ENCODE measurements at regions not wholly inside any gene's neighbourhood (a gene's known extent, or its start where the extent isn't known, plus 50 kb on each side); places are given as distances from the start of the nearest gene placed in this dataset.

DNA sequence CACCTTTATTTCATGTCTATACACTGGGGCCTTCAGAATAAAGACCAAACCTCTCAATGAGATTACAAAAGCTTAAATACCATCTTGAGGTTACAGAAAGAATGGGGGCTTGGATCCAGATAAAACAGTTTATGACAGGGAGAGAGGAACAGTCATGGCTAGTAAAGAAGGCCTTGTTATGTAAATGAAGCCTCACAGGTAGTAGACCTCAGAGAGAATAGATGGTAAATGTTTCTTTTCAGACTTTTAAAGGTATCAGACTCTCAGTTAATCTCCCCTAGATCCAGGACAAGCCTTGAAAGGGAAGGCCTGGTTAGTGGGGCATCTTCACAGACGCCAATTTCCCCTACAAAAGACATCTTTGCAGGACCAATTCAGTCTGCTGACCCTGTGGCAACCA, 1325.6 kb downstream of the HACE1 start:
- TF ChIP-seq POLR2A (IDR thresholded peaks at IDR 0.05): no peak
- TF ChIP-seq, protein P1, sequence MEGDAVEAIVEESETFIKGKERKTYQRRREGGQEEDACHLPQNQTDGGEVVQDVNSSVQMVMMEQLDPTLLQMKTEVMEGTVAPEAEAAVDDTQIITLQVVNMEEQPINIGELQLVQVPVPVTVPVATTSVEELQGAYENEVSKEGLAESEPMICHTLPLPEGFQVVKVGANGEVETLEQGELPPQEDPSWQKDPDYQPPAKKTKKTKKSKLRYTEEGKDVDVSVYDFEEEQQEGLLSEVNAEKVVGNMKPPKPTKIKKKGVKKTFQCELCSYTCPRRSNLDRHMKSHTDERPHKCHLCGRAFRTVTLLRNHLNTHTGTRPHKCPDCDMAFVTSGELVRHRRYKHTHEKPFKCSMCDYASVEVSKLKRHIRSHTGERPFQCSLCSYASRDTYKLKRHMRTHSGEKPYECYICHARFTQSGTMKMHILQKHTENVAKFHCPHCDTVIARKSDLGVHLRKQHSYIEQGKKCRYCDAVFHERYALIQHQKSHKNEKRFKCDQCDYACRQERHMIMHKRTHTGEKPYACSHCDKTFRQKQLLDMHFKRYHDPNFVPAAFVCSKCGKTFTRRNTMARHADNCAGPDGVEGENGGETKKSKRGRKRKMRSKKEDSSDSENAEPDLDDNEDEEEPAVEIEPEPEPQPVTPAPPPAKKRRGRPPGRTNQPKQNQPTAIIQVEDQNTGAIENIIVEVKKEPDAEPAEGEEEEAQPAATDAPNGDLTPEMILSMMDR (IDR thresholded peaks at IDR 0.05): no peak

All from testis (tissue), 2 donors.